ENCODE measurements at regions not wholly inside any gene's neighbourhood (a gene's known extent, or its start where the extent isn't known, plus 50 kb on each side); places are given as distances from the start of the nearest gene placed in this dataset.
"Not testable (repeated sequence)": the region's sequence is repeated elsewhere in the genome, so short reads cannot be mapped to it uniquely, and the experiment has no call there.

- DNase-seq, result no peak
- Mint-ChIP-seq H3K4me1 (peaks cover 18% of the 10 kb centered on the region), H3K36me3 (ENCODE audit: low read depth) (peaks cover 16% of the 10 kb centered on the region), H3K27me3 (ENCODE audit: low read depth, poor library complexity) (no peaks in the 10 kb centered on the region), H3K27ac (peak overlapping the region; percentile 66), H3K9me3 (peaks cover 11% of the 10 kb centered on the region), H3K4me3 (no peak overlapping the region)
- TF ChIP-seq, protein P1, sequence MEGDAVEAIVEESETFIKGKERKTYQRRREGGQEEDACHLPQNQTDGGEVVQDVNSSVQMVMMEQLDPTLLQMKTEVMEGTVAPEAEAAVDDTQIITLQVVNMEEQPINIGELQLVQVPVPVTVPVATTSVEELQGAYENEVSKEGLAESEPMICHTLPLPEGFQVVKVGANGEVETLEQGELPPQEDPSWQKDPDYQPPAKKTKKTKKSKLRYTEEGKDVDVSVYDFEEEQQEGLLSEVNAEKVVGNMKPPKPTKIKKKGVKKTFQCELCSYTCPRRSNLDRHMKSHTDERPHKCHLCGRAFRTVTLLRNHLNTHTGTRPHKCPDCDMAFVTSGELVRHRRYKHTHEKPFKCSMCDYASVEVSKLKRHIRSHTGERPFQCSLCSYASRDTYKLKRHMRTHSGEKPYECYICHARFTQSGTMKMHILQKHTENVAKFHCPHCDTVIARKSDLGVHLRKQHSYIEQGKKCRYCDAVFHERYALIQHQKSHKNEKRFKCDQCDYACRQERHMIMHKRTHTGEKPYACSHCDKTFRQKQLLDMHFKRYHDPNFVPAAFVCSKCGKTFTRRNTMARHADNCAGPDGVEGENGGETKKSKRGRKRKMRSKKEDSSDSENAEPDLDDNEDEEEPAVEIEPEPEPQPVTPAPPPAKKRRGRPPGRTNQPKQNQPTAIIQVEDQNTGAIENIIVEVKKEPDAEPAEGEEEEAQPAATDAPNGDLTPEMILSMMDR (IDR thresholded peaks at IDR 0.05), result no peak
Observed at GRCh38 chr13:50426927-50427326, 411.7 kb downstream of the KCNRG start.

DNA sequence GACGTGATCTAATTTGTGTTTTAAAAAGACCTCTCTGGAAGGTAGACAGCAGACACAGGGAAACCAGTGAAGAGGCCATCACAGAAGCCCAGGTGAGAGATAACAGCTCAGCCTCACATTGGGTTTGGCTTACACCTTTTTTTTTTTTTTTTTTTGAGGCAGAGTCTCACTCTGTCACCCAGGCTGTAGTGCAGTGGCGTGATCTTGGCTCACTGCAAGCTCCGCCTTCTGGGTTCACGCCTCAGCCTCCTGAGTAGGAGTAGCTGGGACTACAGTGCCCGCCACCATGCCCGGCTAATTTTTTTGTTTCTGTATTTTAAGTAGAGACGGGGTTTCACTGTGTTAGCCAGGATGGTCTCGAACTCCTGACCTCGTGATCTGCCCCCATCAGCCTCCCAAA, 412.3 kb downstream of the KCNRG start:
- Mint-ChIP-seq H3K27ac (peak overlapping the region; percentile 66), H3K36me3 (ENCODE audit: low read depth) (peaks cover 17% of the 10 kb centered on the region), H3K9me3 (peaks cover 11% of the 10 kb centered on the region), H3K4me1 (peaks cover 16% of the 10 kb centered on the region)
- H3K27me3 Mint-ChIP-seq (ENCODE audit: low read depth, poor library complexity); DNase-seq; H3K4me3 Mint-ChIP-seq: not testable (repeated sequence)

DNA sequence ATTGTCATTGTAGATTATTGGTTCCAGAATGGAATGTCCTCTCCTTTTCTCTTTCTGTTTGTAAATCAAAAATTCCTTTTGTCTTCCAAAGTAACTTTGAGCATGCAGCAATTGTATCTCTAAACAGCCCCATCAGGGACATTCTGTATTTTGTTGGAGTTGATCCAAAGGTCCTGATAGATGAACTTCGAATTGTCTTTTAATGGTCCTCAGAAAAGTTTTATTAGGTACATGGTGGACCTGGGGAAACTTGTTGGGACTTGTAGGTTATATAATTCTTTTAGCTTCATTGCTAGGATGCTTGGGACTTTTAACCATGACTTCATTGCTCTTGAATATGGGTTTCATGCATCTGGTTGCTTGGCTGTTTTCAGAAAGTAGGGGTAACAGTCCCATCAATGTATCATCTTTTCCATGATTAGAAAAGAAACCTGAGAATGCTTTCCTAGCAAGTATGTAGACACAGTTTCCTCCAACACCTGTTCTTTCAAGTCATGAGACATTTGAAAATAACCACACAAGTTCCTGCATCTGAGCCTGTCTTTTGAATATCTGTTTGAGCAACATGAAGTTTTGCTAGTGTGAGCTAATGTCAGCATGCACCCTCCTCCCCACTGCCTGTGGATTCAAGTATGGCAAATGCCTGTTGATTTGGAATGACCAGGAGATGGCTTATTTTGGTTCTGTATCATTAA, 413.1 kb downstream of the KCNRG start:
- no peak overlapping the region for H3K27ac Mint-ChIP-seq

GRCh38 chr13:50435011-50435410, 408.5 kb downstream of the DLEU7 start:
- TF ChIP-seq, protein P1 (IDR thresholded peaks at IDR 0.05), result no peak
- H3K9me3 Mint-ChIP-seq, result peaks cover 8% of the 10 kb centered on the region
- no peak overlapping the region for H3K27ac Mint-ChIP-seq
- no peak for DNase-seq
- H3K36me3 Mint-ChIP-seq (ENCODE audit: low read depth), result peaks cover 10% of the 10 kb centered on the region
- no peaks in the 10 kb centered on the region for H3K27me3 Mint-ChIP-seq (ENCODE audit: low read depth, poor library complexity)
- H3K4me3 Mint-ChIP-seq, result no peak overlapping the region
- peaks cover 19% of the 10 kb centered on the region for H3K4me1 Mint-ChIP-seq

More for the DNA sequence above, 413.1 kb downstream of the KCNRG start:
- H3K27me3 Mint-ChIP-seq (ENCODE audit: low read depth, poor library complexity), result no peaks in the 10 kb centered on the region
- peaks cover 17% of the 10 kb centered on the region for H3K36me3 Mint-ChIP-seq (ENCODE audit: low read depth)
- peaks cover 8% of the 10 kb centered on the region for H3K4me1 Mint-ChIP-seq
- no peak for DNase-seq
- TF ChIP-seq, protein P1 (IDR thresholded peaks at IDR 0.05), result no peak
- H3K9me3 Mint-ChIP-seq, result peaks cover 11% of the 10 kb centered on the region
- H3K4me3 Mint-ChIP-seq, result no peak overlapping the region

- DNase-seq, result no peak
- H3K36me3 Mint-ChIP-seq (ENCODE audit: low read depth), result no peaks in the 10 kb centered on the region
- H3K4me3 Mint-ChIP-seq, result no peak overlapping the region
- peaks cover 22% of the 10 kb centered on the region for H3K4me1 Mint-ChIP-seq
- no peaks in the 10 kb centered on the region for H3K27me3 Mint-ChIP-seq (ENCODE audit: low read depth, poor library complexity)
- TF ChIP-seq, protein P1 (IDR thresholded peaks at IDR 0.05), result no peak
- H3K9me3 Mint-ChIP-seq, result peaks cover 4% of the 10 kb centered on the region
- H3K27ac Mint-ChIP-seq, result no peak overlapping the region
Observed at GRCh38 chr13:50437252-50437651, 406.2 kb downstream of the DLEU7 start.

- H3K9me3 Mint-ChIP-seq, result peaks cover 4% of the 10 kb centered on the region
- TF ChIP-seq, protein P1 (IDR thresholded peaks at IDR 0.05), result no peak
Observed at GRCh38 chr13:50438351-50438750, 405.1 kb downstream of the DLEU7 start.

More at GRCh38 chr13:50438351-50438750, 405.1 kb downstream of the DLEU7 start:
- Mint-ChIP-seq H3K4me3 (no peak overlapping the region), H3K36me3 (ENCODE audit: low read depth) (no peaks in the 10 kb centered on the region), H3K4me1 (peaks cover 22% of the 10 kb centered on the region), H3K27ac (no peak overlapping the region), H3K27me3 (ENCODE audit: low read depth, poor library complexity) (no peaks in the 10 kb centered on the region)
- no peak for DNase-seq

Measured in nephron progenitor cell (in vitro differentiated cells).